CD4-positive, alpha-beta T cell (primary cell): ENCODE measurements at regions not wholly inside any gene's neighbourhood (a gene's known extent, or its start where the extent isn't known, plus 50 kb on each side); places are given as distances from the start of the nearest gene placed in this dataset.

ENCODE experiments used
- ATAC-seq: fragments of 200-7000 bp; cut with Tn5 transposase; one replicate; pipeline ENCODE4 v1.10.0; 2022; ENCODE audit warnings: mild to moderate bottlenecking; ENCODE audit not compliant: poor library complexity
- CTCF ChIA-PET: fragments of 350-600 bp; sonication (Branson Sonifier 250); formaldehyde crosslinking; loops from one replicate; lab custom pipeline; 2021; ENCODE audit warnings: antibody characterized with exemption, inconsistent platforms; lab: Charles Lee
- POLR2A ChIA-PET: fragments of 350-600 bp; sonication (Branson Sonifier 250); formaldehyde crosslinking; loops from one replicate; lab custom pipeline; 2021; ENCODE audit warnings: antibody characterized with exemption, inconsistent platforms; lab: Charles Lee
- DNase-seq, 14 experiments: peaks; one replicate each; pipeline ENCODE4 v3.0.0-alpha.2; 2013 to 2020; ENCODE audit warnings: mixed read lengths in 2 of 14
- H3K27ac ChIP-seq, 2 donors: one replicate each; pipeline versions ENCODE4 v1.5.1 to v1.7.0; 2013; ENCODE audit warnings: low read length in 2 of 2, low read depth in 1 of 2, mild to moderate bottlenecking in 1 of 2
- H3K27me3 ChIP-seq, 2 experiments: 1 replicate in 1 of 2; 2 replicates in 1 of 2; pipeline versions ENCODE4 v1.6.1 to v1.7.0; 2013; ENCODE audit warnings: low read length in 2 of 2, control low read depth in 1 of 2, mild to moderate bottlenecking in 1 of 2, moderate library complexity in 1 of 2; ENCODE audit not compliant: insufficient read depth in 2 of 2, control insufficient read depth in 1 of 2
- H3K36me3 ChIP-seq: one replicate; pipeline ENCODE4 v1.6.1; 2013; ENCODE audit warnings: low read length, control low read depth; ENCODE audit not compliant: insufficient read depth
- H3K4me1 ChIP-seq: one replicate; pipeline ENCODE4 v1.6.1; 2013; ENCODE audit warnings: low read length, control low read depth; ENCODE audit not compliant: insufficient read depth
- H3K4me3 ChIP-seq: one replicate; pipeline ENCODE4 v1.5.1; 2013; ENCODE audit warnings: mild to moderate bottlenecking, low read length, moderate library complexity
- H3K9me3 ChIP-seq, 2 experiments: 1 replicate in 1 of 2; 2 replicates in 1 of 2; pipeline versions ENCODE4 v1.6.1 to v1.7.0; 2013; ENCODE audit warnings: low read length in 2 of 2, mild to moderate bottlenecking in 2 of 2, control low read depth in 1 of 2, moderate library complexity in 1 of 2; ENCODE audit not compliant: control insufficient read depth in 1 of 2, insufficient read depth in 1 of 2
- H3K27ac Mint-ChIP-seq: one replicate; pipeline ENCODE4 v1.8.0; 2020; ENCODE audit warnings: mixed read lengths
- H3K27me3 Mint-ChIP-seq: one replicate; pipeline ENCODE4 v1.8.0; 2021; ENCODE audit warnings: mixed read lengths
- H3K36me3 Mint-ChIP-seq: one replicate; pipeline ENCODE4 v1.8.0; 2021; ENCODE audit warnings: low read depth, mixed read lengths
- H3K4me1 Mint-ChIP-seq: one replicate; pipeline ENCODE4 v1.8.0; 2021; ENCODE audit warnings: low read depth, mixed read lengths
- H3K4me3 Mint-ChIP-seq: one replicate; pipeline ENCODE4 v1.8.0; 2020; ENCODE audit warnings: mild to moderate bottlenecking, mixed read lengths
- H3K9me3 Mint-ChIP-seq: one replicate; pipeline ENCODE4 v1.8.0; 2020; ENCODE audit warnings: mixed read lengths
- CTCF ChIP-seq: fragments of 200-600 bp; IDR thresholded peaks from one replicate; pipeline ENCODE4 v1.8.0; 2022; ENCODE audit warnings: antibody characterized with exemption, mild to moderate bottlenecking
- intact Hi-C, 2 experiments: fragments of 100-400 bp; cut with DNase I in 1 of 2; cut with micrococcal nuclease in 1 of 2; formaldehyde crosslinking; loops; one replicate each; pipeline versions ENCODE4 v1.15.1 to v1.9.0; 2023 to 2025; cut with DNase I, micrococcal nuclease

- POLR2A ChIA-PET, result no interaction called here
Measured at GRCh38 chr9:100639854-100640253, 62.0 kb downstream of the CAVIN4 start.

GRCh38 chr9:100640447-100641050 is 62.7 kb downstream of the CAVIN4 start:
- Mint-ChIP-seq H3K27me3 (peaks cover 47% of the 10 kb centered on the region), H3K9me3 (peaks cover 11% of the 10 kb centered on the region), H3K27ac (no peak overlapping the region), H3K36me3 (no peaks in the 10 kb centered on the region), H3K4me3 (no peak overlapping the region), H3K4me1 (no peaks in the 10 kb centered on the region)
- H3K4me1 ChIP-seq, result no peaks in the 10 kb centered on the region
- TF ChIP-seq CTCF, result no peak
- H3K27me3 ChIP-seq, result peaks cover 3 to 4% of the 10 kb centered on the region in 2 experiments
- ChIA-PET POLR2A (no interaction called here), CTCF (no interaction called here)
- peaks cover 5 to 11% of the 10 kb centered on the region in 2 experiments for H3K9me3 ChIP-seq
- no peaks in the 10 kb centered on the region for H3K36me3 ChIP-seq
- H3K4me3 ChIP-seq, result no peak overlapping the region
- no peak for DNase-seq
- H3K27ac ChIP-seq, result no peak overlapping the region
- no peak for ATAC-seq
- intact Hi-C loops, result no loop called here

More at GRCh38 chr9:100639854-100640253, 62.0 kb downstream of the CAVIN4 start:
- H3K36me3 Mint-ChIP-seq, result no peaks in the 10 kb centered on the region
- ATAC-seq (no peak), DNase-seq (no peak)
- TF ChIP-seq CTCF, result no peak
- no peaks in the 10 kb centered on the region for H3K4me1 Mint-ChIP-seq
- H3K27ac ChIP-seq, result no peak overlapping the region
- peaks cover 45% of the 10 kb centered on the region for H3K27me3 Mint-ChIP-seq
- peaks cover 5 to 11% of the 10 kb centered on the region in 2 experiments for H3K9me3 ChIP-seq
- no peak overlapping the region for H3K4me3 ChIP-seq
- no peaks in the 10 kb centered on the region for H3K36me3 ChIP-seq
- no peak overlapping the region for H3K27ac Mint-ChIP-seq
- peaks cover 11% of the 10 kb centered on the region for H3K9me3 Mint-ChIP-seq
- CTCF ChIA-PET, result no interaction called here
- intact Hi-C loops, result no loop called here
- peaks cover 3 to 4% of the 10 kb centered on the region in 2 experiments for H3K27me3 ChIP-seq
- no peaks in the 10 kb centered on the region for H3K4me1 ChIP-seq
- H3K4me3 Mint-ChIP-seq, result no peak overlapping the region

- intact Hi-C loops, result no loop called here
- Mint-ChIP-seq H3K4me3 (no peak overlapping the region), H3K4me1 (no peaks in the 10 kb centered on the region), H3K9me3 (peaks cover 11% of the 10 kb centered on the region), H3K36me3 (no peaks in the 10 kb centered on the region), H3K27ac (no peak overlapping the region), H3K27me3 (peaks cover 47% of the 10 kb centered on the region)
- DNase-seq, result no peak
- H3K4me1 ChIP-seq, result no peaks in the 10 kb centered on the region
- no peak for ATAC-seq
- peaks cover 3 to 4% of the 10 kb centered on the region in 2 experiments for H3K27me3 ChIP-seq
- H3K9me3 ChIP-seq, result peaks cover 5 to 11% of the 10 kb centered on the region in 2 experiments
- no peaks in the 10 kb centered on the region for H3K36me3 ChIP-seq
- no peak overlapping the region for H3K4me3 ChIP-seq
- TF ChIP-seq CTCF, result no peak
- CTCF ChIA-PET, result no interaction called here
- H3K27ac ChIP-seq, result no peak overlapping the region
- POLR2A ChIA-PET, result interaction anchor here (0.5 kb wide), 1 partner anchor 396 kb away, joined by 4 read pairs; no protein-coding TSS in a partner anchor
Measured at GRCh38 chr9:100641166-100641565, 63.3 kb downstream of the CAVIN4 start.
